ENCODE measurements at regions not wholly inside any gene's neighbourhood (a gene's known extent, or its start where the extent isn't known, plus 50 kb on each side); places are given as distances from the start of the nearest gene placed in this dataset.

DNA sequence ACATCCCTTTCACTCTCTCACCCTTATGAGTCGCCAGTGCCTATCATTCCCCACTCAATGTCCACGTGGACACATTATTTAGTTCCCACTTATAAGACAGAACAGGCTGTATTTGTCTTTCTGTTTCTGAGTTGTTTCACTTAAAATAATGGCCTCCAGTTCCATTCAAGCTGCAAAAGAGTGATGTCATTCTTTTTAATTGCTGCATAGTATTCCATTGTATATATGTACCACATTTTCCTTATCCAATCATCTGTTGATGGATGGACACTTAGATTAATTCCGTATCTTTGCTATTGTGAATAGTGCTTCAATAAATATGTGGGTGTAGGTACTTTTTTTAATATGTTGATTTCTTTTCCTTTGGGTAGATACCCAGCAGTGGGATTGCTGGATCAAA, 79.1 kb downstream of the ZNF365 start:
- DNase-seq = no peak

DNA sequence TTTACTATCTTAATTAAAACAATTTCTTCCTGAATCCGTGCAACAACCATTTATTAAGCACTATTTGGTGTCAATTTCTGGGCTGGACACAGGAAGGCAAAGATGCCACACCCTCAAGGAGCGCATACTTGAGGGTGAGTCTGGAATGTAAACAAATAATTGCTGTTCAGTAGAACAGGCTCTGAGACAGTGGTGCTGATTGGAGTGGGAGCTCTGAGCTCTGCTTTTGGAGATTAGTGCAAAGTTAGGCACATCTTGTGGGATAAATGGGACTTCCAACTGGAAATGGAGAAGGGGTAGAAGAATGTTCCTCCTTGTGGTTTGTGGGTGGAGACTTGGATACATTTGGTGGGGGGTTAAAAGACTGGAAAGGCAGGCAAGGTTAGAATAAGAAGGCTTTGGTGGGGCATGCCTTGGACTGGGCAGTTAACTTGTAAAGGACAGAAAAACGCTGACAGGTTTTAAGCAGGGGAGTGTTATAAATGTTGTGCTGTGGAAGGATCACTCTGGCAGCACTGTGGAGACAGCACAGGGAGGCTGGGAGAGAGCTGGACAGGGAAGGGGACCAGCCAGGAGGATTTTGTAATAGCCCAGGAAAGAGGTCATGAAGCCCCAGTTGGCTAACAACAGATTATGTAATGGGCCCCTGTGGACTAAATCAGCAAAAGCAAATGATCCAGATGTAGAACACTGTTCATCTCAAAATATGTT, 80.7 kb downstream of the ZNF365 start:
- no peak for DNase-seq

DNA sequence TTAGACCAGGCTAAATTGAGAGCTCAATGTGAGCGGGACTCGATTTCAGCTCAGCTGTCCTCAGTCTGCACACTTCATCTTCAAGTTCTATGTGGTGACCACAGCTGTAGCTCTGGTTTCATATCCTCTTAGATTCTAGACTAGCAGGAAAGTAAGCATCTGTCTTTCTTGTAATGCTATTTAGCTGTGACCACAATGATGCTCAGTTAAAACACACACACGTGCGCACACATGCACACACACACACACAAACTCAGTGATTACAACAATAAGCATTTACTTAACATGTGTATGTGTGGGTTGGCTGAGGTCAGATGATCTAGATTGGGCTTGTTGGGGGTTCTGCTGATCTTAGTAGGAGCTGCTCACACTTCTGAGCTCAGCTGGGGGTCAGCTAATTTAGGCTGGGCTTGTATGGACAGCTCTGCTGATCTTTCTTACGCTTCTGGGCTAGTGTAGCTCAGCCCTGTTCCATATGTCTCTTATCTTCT, 82.5 kb downstream of the ZNF365 start:
- DNase-seq = no peak

DNA sequence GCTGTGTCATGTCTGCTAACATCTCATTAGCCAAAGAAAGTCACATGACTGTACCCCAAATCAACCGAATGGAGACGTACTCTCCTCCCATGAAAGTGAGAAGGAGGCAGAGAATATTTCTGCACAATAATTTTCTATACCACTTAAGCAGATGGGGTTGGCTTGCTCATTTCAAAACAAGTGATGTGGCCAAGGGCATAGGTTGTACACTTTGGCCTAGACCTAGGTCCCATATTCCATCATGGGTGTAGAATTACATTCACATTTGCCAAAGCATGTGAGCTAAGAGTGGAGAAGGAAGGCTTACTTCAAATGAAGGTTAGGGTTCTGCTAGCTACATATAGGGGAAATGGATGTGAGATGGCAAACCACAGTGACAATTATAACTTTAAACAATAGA, 83.0 kb downstream of the ZNF365 start:
- DNase-seq = no peak

DNA sequence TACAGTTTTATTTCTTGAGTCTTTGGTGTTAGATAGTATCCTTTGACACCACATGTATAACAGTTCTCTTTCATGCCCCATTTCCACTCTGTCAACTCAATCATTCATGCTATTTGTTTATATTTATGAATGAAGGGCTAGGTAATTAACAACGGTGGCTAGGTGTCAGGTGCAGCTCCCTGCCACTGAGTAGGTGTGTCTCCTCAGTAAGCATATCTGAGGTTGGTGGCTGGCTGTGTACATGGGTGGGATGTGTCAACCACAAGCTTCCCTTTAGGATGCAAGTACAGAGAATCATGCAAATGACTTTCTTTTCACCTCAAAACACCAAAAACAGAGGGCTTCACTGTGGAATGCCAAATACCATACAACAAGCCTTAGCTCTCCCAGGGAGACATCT, 83.4 kb downstream of the ZNF365 start:
- DNase-seq = no peak

GRCh38 chr10:62459072-62459471, 84.9 kb downstream of the ZNF365 start:
- no peak for DNase-seq

DNA sequence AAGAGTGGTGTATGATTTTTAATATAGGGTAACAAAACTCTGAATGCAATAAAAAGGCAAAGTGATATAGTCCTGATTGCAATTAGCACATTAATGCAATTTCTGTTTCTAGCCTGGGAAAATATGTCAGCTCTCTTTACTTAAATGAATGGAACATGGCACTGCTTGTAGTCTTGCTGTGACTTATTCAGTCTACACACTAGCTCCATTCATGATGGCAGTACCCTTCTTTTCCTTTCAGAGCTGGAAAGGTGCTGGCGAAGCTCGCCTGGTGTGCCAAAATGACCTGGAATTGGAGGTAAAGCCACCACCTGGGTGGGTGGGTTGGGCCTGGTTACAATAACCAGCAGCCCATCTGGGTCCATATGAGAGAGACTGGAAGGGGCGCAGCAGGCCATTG, 85.3 kb downstream of the ZNF365 start:
- DNase-seq = no peak

GRCh38 chr10:62460393-62460792, 86.2 kb downstream of the ZNF365 start:
- DNase-seq = no peak

DNA sequence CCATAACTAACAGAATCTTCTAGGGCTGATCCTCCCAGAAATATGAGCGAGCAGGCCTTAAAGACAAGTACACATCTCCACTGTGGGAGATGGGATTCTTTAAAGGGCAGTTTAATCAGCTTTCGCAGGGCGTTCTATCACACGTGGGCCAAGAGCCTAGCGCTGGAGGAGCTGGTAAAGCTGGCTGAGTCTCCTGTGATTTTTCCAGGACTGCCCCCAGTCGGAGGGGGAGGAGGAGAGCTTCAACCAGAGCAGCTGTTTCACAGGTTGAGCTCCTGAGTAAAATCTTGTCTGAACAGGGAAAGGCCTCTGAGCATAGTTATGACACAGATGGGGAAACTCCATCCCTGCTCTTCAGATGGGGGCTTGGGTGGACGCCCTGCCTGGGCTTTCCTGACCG, 87.0 kb downstream of the ZNF365 start:
- DNase-seq = no peak

GRCh38 chr10:62462461-62462860, 88.3 kb downstream of the ZNF365 start:
- DNase-seq = no peak

- no peak for DNase-seq
Observed at GRCh38 chr10:62463364-62463763, 89.2 kb downstream of the ZNF365 start.

DNA sequence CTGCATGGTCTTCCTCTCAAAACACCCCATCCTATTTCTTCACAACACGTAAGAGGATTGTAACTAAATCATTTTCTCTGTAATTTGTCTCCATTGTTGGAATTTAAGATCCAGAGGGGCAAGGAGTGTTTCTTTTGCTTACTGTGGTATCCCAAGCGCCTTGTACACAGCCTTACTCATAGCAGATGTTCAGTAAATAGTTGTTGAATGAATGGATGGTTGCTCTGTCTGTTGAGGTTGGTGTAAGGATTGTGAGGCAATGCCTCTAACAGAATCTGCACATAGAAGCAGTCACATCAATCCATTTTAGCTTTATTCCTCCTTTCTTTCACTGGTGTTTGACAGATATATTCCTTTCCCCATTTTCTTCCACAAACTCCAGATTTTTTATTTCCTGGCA, 90.1 kb downstream of the ZNF365 start:
- no peak for DNase-seq

DNA sequence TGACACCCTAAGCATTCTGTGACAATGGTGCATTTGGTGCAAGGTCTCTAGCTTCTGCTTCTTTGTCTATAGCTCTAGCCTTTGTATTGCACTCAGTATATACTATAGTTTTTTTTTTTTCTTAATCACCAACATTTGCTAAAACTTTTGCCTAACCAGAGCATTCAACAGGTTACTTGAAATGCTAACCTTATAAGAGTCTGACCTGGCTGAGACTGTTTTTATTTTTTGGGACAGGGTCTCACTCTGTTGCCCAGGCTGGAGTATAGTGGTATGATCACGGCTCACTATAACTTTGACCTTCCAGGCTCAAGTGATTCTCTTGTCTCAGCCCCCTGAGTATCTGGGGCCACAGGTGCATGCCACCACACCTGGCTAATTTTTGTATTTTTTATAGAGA, 92.4 kb downstream of the ZNF365 start:
- no peak for DNase-seq

- DNase-seq = no peak
Observed at GRCh38 chr10:62467527-62467926, 93.4 kb downstream of the ZNF365 start.

- no peak for DNase-seq
Observed at GRCh38 chr10:62471711-62472110, 97.5 kb downstream of the ZNF365 start.

DNA sequence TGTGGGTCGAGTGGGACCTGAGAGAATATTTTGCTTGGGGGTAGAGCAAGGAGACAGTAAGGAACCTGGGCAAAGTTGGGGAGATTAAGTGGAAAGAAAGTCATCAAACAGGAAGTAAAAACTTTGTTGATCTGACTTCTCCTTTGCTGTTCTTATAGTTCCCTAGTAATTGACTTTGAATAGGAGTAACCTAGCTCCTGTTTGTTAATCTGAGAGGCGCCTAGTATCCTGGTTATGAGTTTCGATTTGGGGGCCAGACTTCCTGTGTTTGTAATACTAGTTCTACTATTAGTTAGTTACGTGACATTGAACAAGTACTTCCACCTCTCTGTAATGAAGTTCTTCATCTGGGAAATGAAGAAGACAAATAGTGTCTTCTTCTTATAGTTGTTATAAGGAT, 99.1 kb downstream of the ZNF365 start:
- DNase-seq = no peak

- no peak for DNase-seq
Observed at GRCh38 chr10:62475551-62475950, 101.4 kb downstream of the ZNF365 start.

GRCh38 chr10:62479523-62479922, 105.4 kb downstream of the ZNF365 start:
- no peak for DNase-seq

- no peak for DNase-seq
Observed at GRCh38 chr10:62480196-62480595, 106.0 kb downstream of the ZNF365 start.

GRCh38 chr10:62482581-62482980, 108.4 kb downstream of the ZNF365 start:
- no peak for DNase-seq

DNA sequence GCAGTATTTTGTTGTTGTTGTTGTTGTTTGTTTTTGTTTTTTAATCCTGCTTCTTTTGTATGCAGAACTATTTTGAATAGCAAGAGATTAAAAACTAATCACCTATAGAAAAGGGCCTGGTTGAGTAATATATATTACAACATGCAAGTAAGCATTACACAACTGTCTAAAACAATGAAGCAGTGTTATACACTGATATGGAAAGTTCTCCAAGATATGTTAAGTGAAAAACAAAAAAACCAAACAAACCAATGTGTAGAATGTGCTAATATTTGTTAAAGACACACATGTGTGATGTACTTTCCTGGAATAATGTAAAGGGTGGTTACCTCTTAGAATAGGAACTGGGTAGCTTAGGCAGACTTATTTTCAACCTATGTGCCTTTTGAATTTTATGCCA, 117.4 kb downstream of the ZNF365 start:
- DNase-seq = no peak

GRCh38 chr10:62492012-62492869, 118.1 kb downstream of the ZNF365 start:
- DNase-seq = no peak

DNA sequence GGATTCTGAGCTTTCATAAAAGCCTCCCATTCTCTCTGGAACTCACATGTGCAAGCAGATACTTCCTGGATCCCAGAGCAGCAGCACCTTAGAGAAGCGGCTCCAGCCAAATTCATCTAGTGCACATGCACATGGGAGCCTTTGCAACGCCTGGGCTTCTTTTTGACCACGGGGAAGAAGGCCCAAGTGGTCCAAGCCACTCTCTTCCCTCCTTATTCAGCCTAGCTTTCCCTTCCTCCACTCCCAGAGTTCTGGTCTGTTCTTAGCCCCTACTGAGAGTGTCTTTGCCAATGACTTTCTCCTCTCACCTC, 118.7 kb downstream of the ZNF365 start:
- DNase-seq = no peak

GRCh38 chr10:62496925-62497324, 122.8 kb downstream of the ZNF365 start:
- no peak for DNase-seq

- no peak for DNase-seq
Observed at GRCh38 chr10:62498271-62498670, 124.1 kb downstream of the ZNF365 start.
